ENCODE measurements at regions not wholly inside any gene's neighbourhood (a gene's known extent, or its start where the extent isn't known, plus 50 kb on each side); places are given as distances from the start of the nearest gene placed in this dataset.
"Not testable (repeated sequence)": the region's sequence is repeated elsewhere in the genome, so short reads cannot be mapped to it uniquely, and the experiment has no call there.

GRCh38 chr6:81340946-81341345 lies 411.5 kb downstream of the TENT5A start:
- DNase-seq (ENCODE audit: low read depth): no peak

GRCh38 chr6:81331526-81331925 lies 421.0 kb downstream of the TENT5A start:
- no peak for DNase-seq (ENCODE audit: low read depth)

- DNase-seq (ENCODE audit: low read depth): no peak
Measured at GRCh38 chr6:81328700-81329099, 423.8 kb downstream of the TENT5A start.

- DNase-seq (ENCODE audit: low read depth): no peak
Measured at GRCh38 chr6:81326881-81327561, 425.5 kb downstream of the TENT5A start.

- no peak for DNase-seq (ENCODE audit: low read depth)
Measured at GRCh38 chr6:81309811-81310210, 442.7 kb downstream of the TENT5A start.

GRCh38 chr6:81308577-81309279 lies 443.8 kb downstream of the TENT5A start:
- no peak for DNase-seq (ENCODE audit: low read depth)

- no peak for DNase-seq (ENCODE audit: low read depth)
Measured at GRCh38 chr6:81307651-81308214, 444.7 kb downstream of the TENT5A start.

- DNase-seq (ENCODE audit: low read depth): no peak
Measured at GRCh38 chr6:81304466-81304865, 448.0 kb downstream of the TENT5A start.

- no peak for DNase-seq (ENCODE audit: low read depth)
Measured at GRCh38 chr6:81300961-81301360, 451.5 kb downstream of the TENT5A start.

- no peak for DNase-seq (ENCODE audit: low read depth)
Measured at GRCh38 chr6:81298751-81299150, 453.7 kb downstream of the TENT5A start.

GRCh38 chr6:81295310-81295709 lies 457.2 kb downstream of the TENT5A start:
- DNase-seq (ENCODE audit: low read depth): no peak

GRCh38 chr6:81293896-81294295 lies 458.6 kb downstream of the TENT5A start:
- no peak for DNase-seq (ENCODE audit: low read depth)

GRCh38 chr6:81289229-81289628 lies 463.3 kb downstream of the TENT5A start:
- DNase-seq (ENCODE audit: low read depth): no peak

GRCh38 chr6:81265106-81265505 lies 487.4 kb downstream of the TENT5A start:
- DNase-seq (ENCODE audit: low read depth): no peak

GRCh38 chr6:81263531-81264168 lies 488.8 kb downstream of the TENT5A start:
- no peak for DNase-seq (ENCODE audit: low read depth)

GRCh38 chr6:81262656-81263055 lies 489.8 kb downstream of the TENT5A start:
- no peak for DNase-seq (ENCODE audit: low read depth)

GRCh38 chr6:81256223-81256622 lies 496.3 kb downstream of the TENT5A start:
- not testable (repeated sequence) for DNase-seq (ENCODE audit: low read depth)

- no peak for DNase-seq (ENCODE audit: low read depth)
Measured at GRCh38 chr6:81253821-81254220, 498.7 kb downstream of the TENT5A start.

GRCh38 chr6:81252231-81252630 lies 500.2 kb downstream of the TENT5A start:
- no peak for DNase-seq (ENCODE audit: low read depth)

- no peak for DNase-seq (ENCODE audit: low read depth)
Measured at GRCh38 chr6:81246200-81246599, 506.3 kb downstream of the TENT5A start.

- DNase-seq (ENCODE audit: low read depth): no peak
Measured at GRCh38 chr6:81242624-81243023, 509.9 kb downstream of the TENT5A start.

GRCh38 chr6:81241126-81242041 lies 511.1 kb downstream of the TENT5A start:
- DNase-seq (ENCODE audit: low read depth): no peak
